ENCODE measurements at regions not wholly inside any gene's neighbourhood (a gene's known extent, or its start where the extent isn't known, plus 50 kb on each side); places are given as distances from the start of the nearest gene placed in this dataset.

- TF ChIP-seq ZNF560 (tag by site-specific recombination; IDR thresholded peaks at IDR 0.05; ENCODE audit: borderline replicate concordance) (no peak), ZNF48 (tag by site-specific recombination; IDR thresholded peaks at IDR 0.05) (no peak), ZNF350 (tag by site-specific recombination; IDR thresholded peaks at IDR 0.05) (no peak), ZNF768 (tag by site-specific recombination; IDR thresholded peaks at IDR 0.05) (no peak), ZNF132 (tag by site-specific recombination; IDR thresholded peaks at IDR 0.05; ENCODE audit: borderline replicate concordance) (no peak), ZFP69B (tag by site-specific recombination; IDR thresholded peaks at IDR 0.05) (no peak), ZNF10 (tag by site-specific recombination; IDR thresholded peaks at IDR 0.05) (no peak)
These were observed 167.8 kb upstream of the APCDD1 start (continued) for GRCh38 chr18:10286580-10287150.

DNA sequence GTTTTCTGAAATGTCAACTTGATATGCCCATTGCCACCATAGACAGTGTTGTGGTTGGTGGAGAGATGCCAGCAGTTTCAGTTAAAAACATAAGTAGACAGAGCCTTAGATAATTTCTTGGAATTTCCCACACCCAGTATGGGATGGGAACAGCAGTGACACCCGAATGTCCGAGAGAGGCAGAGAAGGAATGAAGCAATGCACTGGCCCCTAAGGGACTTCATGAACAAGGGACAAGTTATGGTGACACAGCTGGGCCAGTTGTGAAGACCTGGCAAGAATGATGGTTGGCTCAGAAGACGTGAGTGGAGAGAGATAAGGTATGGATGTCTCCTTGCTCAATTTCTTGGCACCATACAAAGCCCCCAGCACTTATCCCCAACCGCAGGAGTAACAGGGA lies 165.2 kb upstream of the APCDD1 start:
- ChIA-PET POLR2A (no interaction called here), CTCF (interaction anchor here (0.7 kb wide), 1 partner anchor 267 kb away, joined by 4 read pairs; no protein-coding TSS in a partner anchor)
- Histone ChIP-seq H3K4me1 (ENCODE audit: control insufficient read depth, insufficient read depth, low read length) (no peaks in the 10 kb centered on the region), H3K27ac (ENCODE audit: extremely low read depth, low read depth, low read length) (no peak overlapping the region), H3K4me3 (ENCODE audit: low read depth, low read length) (no peak overlapping the region), H3K9me3 (ENCODE audit: control insufficient read depth, insufficient read depth, low read depth, low read length) (no peaks in the 10 kb centered on the region; the same call in 1 of the 2 replicates), H3K36me3 (ENCODE audit: control insufficient read depth in 2 of 2, insufficient read depth in 1 of 2, low read length in 2 of 2) (no peaks in the 10 kb centered on the region)
- TF ChIP-seq ZFHX2 (tag by site-specific recombination; conservative IDR thresholded peaks at IDR 0.05) = no peak

GRCh38 chr18:10289951-10290637 lies 164.3 kb upstream of the APCDD1 start:
- ChIA-PET POLR2A (no interaction called here), CTCF (no interaction called here)
- no peak overlapping the region for H3K27ac ChIP-seq (ENCODE audit: extremely low read depth, low read depth, low read length)
- H3K4me1 ChIP-seq (ENCODE audit: control insufficient read depth, insufficient read depth, low read length) = no peaks in the 10 kb centered on the region
- no peaks in the 10 kb centered on the region for H3K36me3 ChIP-seq (ENCODE audit: control insufficient read depth in 2 of 2, insufficient read depth in 1 of 2, low read length in 2 of 2)
- H3K9me3 ChIP-seq (ENCODE audit: control insufficient read depth, insufficient read depth, low read depth, low read length) = no peaks in the 10 kb centered on the region; the same call in 1 of the 2 replicates
- TF ChIP-seq ELK4 (IDR thresholded peaks at IDR 0.05; ENCODE audit: borderline replicate concordance, low read depth, low read length) = no peak
- no peak for TF ChIP-seq ZNF624 (tag by site-specific recombination; IDR thresholded peaks at IDR 0.05)
- TF ChIP-seq ZNF555 (tag by site-specific recombination; conservative IDR thresholded peaks at IDR 0.05) = no peak
- TF ChIP-seq SP7 (tag by site-specific recombination; IDR thresholded peaks at IDR 0.05) = no peak
- TF ChIP-seq ZBTB20 (tag by site-specific recombination; IDR thresholded peaks at IDR 0.05) = no peak
- H3K4me3 ChIP-seq (ENCODE audit: low read depth, low read length) = no peak overlapping the region

GRCh38 chr18:10290638-10291235 lies 163.7 kb upstream of the APCDD1 start:
- Histone ChIP-seq H3K27ac (ENCODE audit: extremely low read depth, low read depth, low read length) (no peak overlapping the region), H3K4me1 (ENCODE audit: control insufficient read depth, insufficient read depth, low read length) (no peaks in the 10 kb centered on the region)
- CTCF ChIA-PET = no interaction called here

More at GRCh38 chr18:10290638-10291235, 163.7 kb upstream of the APCDD1 start:
- TF ChIP-seq ZNF560 (tag by site-specific recombination; IDR thresholded peaks at IDR 0.05; ENCODE audit: borderline replicate concordance) = no peak
- TF ChIP-seq ZXDB (tag by site-specific recombination; IDR thresholded peaks at IDR 0.05) = no peak
- TF ChIP-seq ZBTB11 (tag by site-specific recombination; conservative IDR thresholded peaks at IDR 0.05; ENCODE audit: low read depth) = no peak
- Histone ChIP-seq H3K9me3 (ENCODE audit: control insufficient read depth, insufficient read depth, low read depth, low read length) (no peaks in the 10 kb centered on the region; the same call in 1 of the 2 replicates), H3K36me3 (ENCODE audit: control insufficient read depth in 2 of 2, insufficient read depth in 1 of 2, low read length in 2 of 2) (no peaks in the 10 kb centered on the region), H3K4me3 (ENCODE audit: low read depth, low read length) (no peak overlapping the region)
- POLR2A ChIA-PET = interaction anchor here (0.6 kb wide), 1 partner anchor 10 kb away, joined by 3 read pairs; no protein-coding TSS in a partner anchor
